GM12878 (cell line): ENCODE measurements at regions not wholly inside any gene's neighbourhood (a gene's known extent, or its start where the extent isn't known, plus 50 kb on each side); places are given as distances from the start of the nearest gene placed in this dataset.

Experiments
- ATAC-seq: fragments of 200-7000 bp; cut with Tn5 transposase; 3 replicates; pipeline ENCODE4 v1.9.1; 2020; ENCODE audit warnings: mild to moderate bottlenecking, moderate library complexity
- BruUV-seq: library from RNA; stranded (reverse); fragments of 400-500 nt; replicated peaks from 2 replicates; lab custom pipeline; 2021; lab: Mats Ljungman, UMichigan
- CTCF ChIA-PET: fragments of 300-600 bp; sonication (Branson Sonifier 250); formaldehyde crosslinking; extraction: SDS; loops from one replicate; lab custom pipeline; 2021; ENCODE audit warnings: inconsistent platforms; lab: Yijun Ruan, JAX
- POLR2A ChIA-PET: fragments of 350-600 bp; formaldehyde crosslinking; extraction: SDS; loops from one replicate; lab custom pipeline; 2021; ENCODE audit warnings: inconsistent platforms; lab: Charles Lee
- RAD21 ChIA-PET: fragments of 300-600 bp; sonication (Branson Sonifier 250); formaldehyde crosslinking; loops from one replicate; lab custom pipeline; 2023; ENCODE audit warnings: antibody characterized with exemption; ENCODE audit not compliant: unreplicated experiment; lab: Charles Lee
- SMC1A ChIA-PET: fragments of 300-600 bp; sonication (Branson Sonifier 250); formaldehyde crosslinking; loops from one replicate; lab custom pipeline; 2023; ENCODE audit not compliant: unreplicated experiment, uncharacterized antibody; lab: Charles Lee
- DNase-seq: peaks from one replicate; pipeline ENCODE4 v3.0.0-alpha.2; 2011; ENCODE audit warnings: low read depth, low spot score
- FAIRE-seq: peaks from 3 replicates; lab custom pipeline; 2011; peaks lifted over from hg19 to GRCh38; lab: Jason Lieb, UNC
- H2AFZ ChIP-seq: 2 replicates; pipeline ENCODE4 v1.6.0; 2011; ENCODE audit warnings: low read depth, low read length, control low read depth; ENCODE audit not compliant: control insufficient read depth
- H3K27ac ChIP-seq: 2 replicates; pipeline ENCODE4 v1.5.1; 2011; ENCODE audit warnings: control low read depth; ENCODE audit not compliant: control insufficient read depth, insufficient read depth
- H3K27me3 ChIP-seq, 2 experiments: replicated peaks in 1 of 2; 2 replicates each; pipeline versions ENCODE4 v1.6.0 to v1.6.1; 2011; ENCODE audit warnings: low read length in 1 of 2; ENCODE audit not compliant: control insufficient read depth in 2 of 2, insufficient read depth in 2 of 2
- H3K36me3 ChIP-seq, 2 experiments: 2 replicates each; pipeline ENCODE4 v1.5.1; 2011; ENCODE audit warnings: low read length in 1 of 2; ENCODE audit not compliant: control insufficient read depth in 2 of 2, insufficient read depth in 2 of 2
- H3K4me1 ChIP-seq: 2 replicates; pipeline ENCODE4 v1.6.1; 2011; ENCODE audit warnings: mild to moderate bottlenecking, low read length, moderate library complexity, mixed read lengths; ENCODE audit not compliant: control insufficient read depth, insufficient read depth
- H3K4me2 ChIP-seq: 2 replicates; pipeline ENCODE4 v1.6.0; 2011; ENCODE audit warnings: control low read depth; ENCODE audit not compliant: control insufficient read depth, insufficient read depth
- H3K4me3 ChIP-seq: fragments of 200-600 bp; sonication (generic); 2 replicates; pipeline ENCODE4 v1.5.1; 2016
- H3K79me2 ChIP-seq: 2 replicates; pipeline ENCODE4 v1.6.0; 2011; ENCODE audit warnings: low read length; ENCODE audit not compliant: control insufficient read depth, insufficient read depth
- H3K9ac ChIP-seq: 2 replicates; pipeline ENCODE4 v1.8.0; 2011; ENCODE audit warnings: low read length, control low read depth, mixed read lengths; ENCODE audit not compliant: control insufficient read depth, insufficient read depth
- H3K9me3 ChIP-seq: replicated peaks from 3 replicates; pipeline ENCODE4 v1.5.1; 2011; ENCODE audit warnings: mild to moderate bottlenecking, low read length; ENCODE audit not compliant: control insufficient read depth, insufficient read depth
- H4K20me1 ChIP-seq: 2 replicates; pipeline ENCODE4 v1.6.0; 2011; ENCODE audit not compliant: control insufficient read depth, insufficient read depth
- KAT2A ChIP-seq: conservative IDR thresholded peaks from 2 replicates; pipeline ENCODE4 v1.6.1; 2011; ENCODE audit warnings: low read depth, low read length; ENCODE audit not compliant: control insufficient read depth
- PAX8 ChIP-seq: fragments of 450-650 bp; IDR thresholded peaks from 2 replicates; pipeline ENCODE4 v1.6.1; 2017; ENCODE audit warnings: mild to moderate bottlenecking, moderate library complexity
- RBBP5 ChIP-seq: fragments of 200-600 bp; sonication (generic); conservative IDR thresholded peaks from 2 replicates; pipeline ENCODE4 v1.6.1; 2016
- SMAD5 ChIP-seq: IDR thresholded peaks from 2 replicates; pipeline ENCODE4 v1.6.1; 2016; ENCODE audit warnings: antibody characterized with exemption, low read depth
- TAF1 ChIP-seq: IDR thresholded peaks from 2 replicates; pipeline ENCODE4 v1.6.1; 2011; ENCODE audit warnings: mild to moderate bottlenecking, low read depth, low read length, borderline replicate concordance
- TARDBP ChIP-seq: IDR thresholded peaks from 2 replicates; pipeline ENCODE4 v1.6.1; 2016; ENCODE audit warnings: borderline replicate concordance
- ZNF384 ChIP-seq: IDR thresholded peaks from 2 replicates; pipeline ENCODE4 v1.6.1; 2012; ENCODE audit warnings: low read depth, mild to moderate bottlenecking, low read length, improper control_type of control experiment, borderline replicate concordance
- WGBS: methylation state at CpG from one replicate; pipeline ENCODE4 v1.1.6; 2016; ENCODE audit warnings: low lambda C conversion rate; ENCODE audit not compliant: insufficient replicate concordance, insufficient coverage; ENCODE audit errors: missing lambda C conversion rate; 5-methylcytosine and 5-hydroxymethylcytosine counted together
- in situ Hi-C: fragments of 300-500 bp; cut with MboI; formaldehyde crosslinking; loops from 9 replicates; pipeline ENCODE4 v1.14.3; 2018; ENCODE audit warnings: mixed read lengths
- intact Hi-C: fragments of 100-400 bp; cut with micrococcal nuclease; formaldehyde crosslinking; loops from one replicate; pipeline ENCODE4 v1.14.2; 2022; ENCODE audit not compliant: unreplicated experiment
- TF ChIP-seq, protein P1 (sequence below): IDR thresholded peaks from 2 replicates; pipeline ENCODE4 v1.6.1; 2012; ENCODE audit warnings: mild to moderate bottlenecking, low read depth, low read length

DNA sequence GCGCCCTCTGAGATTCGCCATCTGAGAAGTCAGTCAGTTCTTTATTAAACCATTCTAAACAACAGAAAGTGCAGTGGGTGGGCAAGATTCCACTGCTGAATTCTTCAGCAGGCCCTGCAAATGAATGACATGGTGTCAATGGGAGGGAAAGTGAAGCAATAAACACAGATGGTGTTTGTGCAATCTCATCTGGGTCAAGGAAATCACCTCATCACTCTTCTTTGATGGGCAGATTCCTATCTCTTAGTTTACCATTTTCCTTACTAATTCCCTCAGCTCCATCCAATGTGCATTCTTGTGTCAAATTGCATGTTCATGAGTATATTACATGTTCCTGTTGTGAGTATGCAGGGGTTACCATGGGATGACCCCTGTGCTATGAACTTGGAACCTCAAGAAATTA, 100.7 kb upstream of the CYP1B1 start:
- SMC1A ChIA-PET: interaction anchor here (0.8 kb wide), 1 partner anchor 10 kb away, joined by 3 read pairs; no protein-coding TSS in a partner anchor
- RAD21 ChIA-PET: no interaction called here
- in situ Hi-C loops: no loop called here
- POLR2A ChIA-PET: no interaction called here
- Histone ChIP-seq H3K4me1 (peaks cover 16% of the 10 kb centered on the region), H2AFZ (no peak overlapping the region), H3K27me3 (no peaks in the 10 kb centered on the region), H3K9ac (no peak overlapping the region), H4K20me1 (no peaks in the 10 kb centered on the region), H3K27ac (no peak overlapping the region), H3K9me3 (no peaks in the 10 kb centered on the region; the same call in 2 of the 3 replicates), H3K4me2 (no peak overlapping the region), H3K4me3 (no peak overlapping the region), H3K36me3 (no peaks in the 10 kb centered on the region), H3K79me2 (no peaks in the 10 kb centered on the region)
- TF ChIP-seq ZNF384 (no peak), SMAD5 (no peak), TAF1 (no peak)
- BruUV-seq: no TSS peak
- no peak for DNase-seq
- no peak for FAIRE-seq
- CTCF ChIA-PET: no interaction called here
- WGBS: 100% methylated on average over 2 of the region's 2 CpGs
- ATAC-seq: no peak
- intact Hi-C loops: loop anchor here (5.0 kb wide), 1 partner anchor 59 kb away; no protein-coding TSS in a partner anchor

DNA sequence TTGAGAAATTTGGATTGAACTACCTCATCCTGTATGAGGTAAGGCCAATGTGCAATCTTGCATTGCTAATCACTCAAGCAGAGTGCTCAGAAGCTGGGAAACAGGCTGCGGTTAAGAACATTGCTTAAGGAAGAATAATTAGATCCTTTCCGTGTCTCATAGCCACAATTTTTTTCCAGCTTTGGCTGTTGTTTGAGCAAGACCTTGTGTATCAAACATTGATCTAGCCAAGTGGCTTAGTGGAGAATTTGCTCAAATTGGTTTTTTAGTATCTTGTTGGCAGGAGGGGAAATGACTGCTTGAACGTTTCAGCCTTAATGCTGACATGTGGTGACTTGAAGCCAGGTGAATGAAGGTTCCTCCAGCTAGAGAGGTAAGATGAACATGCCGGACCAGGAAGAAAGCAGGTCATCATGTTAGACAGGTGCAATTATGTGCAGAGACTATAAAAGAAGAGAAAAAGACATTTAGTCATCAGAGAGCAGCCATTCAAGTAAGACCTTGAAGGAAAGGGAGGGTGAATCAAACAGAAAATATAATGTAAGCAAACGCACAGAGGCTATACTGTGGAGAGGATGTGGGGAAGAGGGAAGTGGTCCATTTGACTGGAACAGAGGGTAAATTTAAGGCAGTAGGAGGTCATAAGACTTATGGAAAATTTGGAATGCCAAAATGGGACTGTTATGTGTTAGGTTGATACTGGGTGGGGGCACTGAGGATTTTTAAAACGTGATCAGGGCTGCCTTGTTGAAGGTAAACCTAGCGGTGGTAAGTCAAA, 98.9 kb upstream of the CYP1B1 start:
- ChIA-PET CTCF (interaction anchor here (1.1 kb wide), 1 partner anchor 11 kb away, joined by 4 read pairs; no protein-coding TSS in a partner anchor), SMC1A (interaction anchor here (1.1 to 1.6 kb wide), 2 partner anchors 96 to 100 kb away, joined by 4 to 5 read pairs; no protein-coding TSS in a partner anchor), RAD21 (interaction anchor here (0.6 kb wide), 1 partner anchor 332 kb away, joined by 3 read pairs; no protein-coding TSS in a partner anchor), POLR2A (no interaction called here)
- Histone ChIP-seq H3K36me3 (no peaks in the 10 kb centered on the region), H3K27ac (no peak overlapping the region), H3K4me3 (no peak overlapping the region), H3K79me2 (no peaks in the 10 kb centered on the region), H3K4me1 (peaks cover 16% of the 10 kb centered on the region), H3K9ac (no peak overlapping the region), H3K27me3 (no peaks in the 10 kb centered on the region), H2AFZ (no peak overlapping the region), H3K4me2 (no peak overlapping the region), H4K20me1 (no peaks in the 10 kb centered on the region)
- intact Hi-C loops: loop anchor here (5.0 kb wide), 1 partner anchor 58 kb away; no protein-coding TSS in a partner anchor
- 50% methylated on average over 7 of the region's 7 CpGs for WGBS
- FAIRE-seq (no peak), ATAC-seq (no peak), DNase-seq (no peak)
- BruUV-seq: no TSS peak
- in situ Hi-C loops: no loop called here
- TF ChIP-seq TARDBP (no peak), RBBP5 (no peak), PAX8 (no peak), KAT2A (no peak)
- TF ChIP-seq, protein P1, sequence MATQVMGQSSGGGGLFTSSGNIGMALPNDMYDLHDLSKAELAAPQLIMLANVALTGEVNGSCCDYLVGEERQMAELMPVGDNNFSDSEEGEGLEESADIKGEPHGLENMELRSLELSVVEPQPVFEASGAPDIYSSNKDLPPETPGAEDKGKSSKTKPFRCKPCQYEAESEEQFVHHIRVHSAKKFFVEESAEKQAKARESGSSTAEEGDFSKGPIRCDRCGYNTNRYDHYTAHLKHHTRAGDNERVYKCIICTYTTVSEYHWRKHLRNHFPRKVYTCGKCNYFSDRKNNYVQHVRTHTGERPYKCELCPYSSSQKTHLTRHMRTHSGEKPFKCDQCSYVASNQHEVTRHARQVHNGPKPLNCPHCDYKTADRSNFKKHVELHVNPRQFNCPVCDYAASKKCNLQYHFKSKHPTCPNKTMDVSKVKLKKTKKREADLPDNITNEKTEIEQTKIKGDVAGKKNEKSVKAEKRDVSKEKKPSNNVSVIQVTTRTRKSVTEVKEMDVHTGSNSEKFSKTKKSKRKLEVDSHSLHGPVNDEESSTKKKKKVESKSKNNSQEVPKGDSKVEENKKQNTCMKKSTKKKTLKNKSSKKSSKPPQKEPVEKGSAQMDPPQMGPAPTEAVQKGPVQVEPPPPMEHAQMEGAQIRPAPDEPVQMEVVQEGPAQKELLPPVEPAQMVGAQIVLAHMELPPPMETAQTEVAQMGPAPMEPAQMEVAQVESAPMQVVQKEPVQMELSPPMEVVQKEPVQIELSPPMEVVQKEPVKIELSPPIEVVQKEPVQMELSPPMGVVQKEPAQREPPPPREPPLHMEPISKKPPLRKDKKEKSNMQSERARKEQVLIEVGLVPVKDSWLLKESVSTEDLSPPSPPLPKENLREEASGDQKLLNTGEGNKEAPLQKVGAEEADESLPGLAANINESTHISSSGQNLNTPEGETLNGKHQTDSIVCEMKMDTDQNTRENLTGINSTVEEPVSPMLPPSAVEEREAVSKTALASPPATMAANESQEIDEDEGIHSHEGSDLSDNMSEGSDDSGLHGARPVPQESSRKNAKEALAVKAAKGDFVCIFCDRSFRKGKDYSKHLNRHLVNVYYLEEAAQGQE: no peak
- TF ChIP-seq, all 136 proteins: peak for 0
- H3K9me3 ChIP-seq: peaks cover 8% of the 10 kb centered on the region; the same call in 2 of the 3 replicates
